DMS114 treated with DMSO at 0.1 percent for 48 hours (cell line): ENCODE measurements at regions not wholly inside any gene's neighbourhood (a gene's known extent, or its start where the extent isn't known, plus 50 kb on each side); places are given as distances from the start of the nearest gene placed in this dataset.
"Not testable (repeated sequence)": the region's sequence is repeated elsewhere in the genome, so short reads cannot be mapped to it uniquely, and the experiment has no call there.

Experiments used
- DNase-seq: peaks from one replicate; lab custom pipeline; 2025; ENCODE audit not compliant: unreplicated experiment; lab: John Stamatoyannopoulos, UW

- not testable (repeated sequence) for DNase-seq
Observed at GRCh38 chr9:33734941-33735835, 60.2 kb upstream of the PRSS3 start.

GRCh38 chr9:33737811-33738606 is 57.4 kb upstream of the PRSS3 start:
- peak; percentile 53 for DNase-seq

- no peak for DNase-seq
Observed at GRCh38 chr9:33739398-33739797, 56.0 kb upstream of the PRSS3 start.

GRCh38 chr9:33740075-33740474 is 55.3 kb upstream of the PRSS3 start:
- no peak for DNase-seq

GRCh38 chr9:33740958-33741357 is 54.4 kb upstream of the PRSS3 start:
- DNase-seq, result not testable (repeated sequence)

GRCh38 chr9:33742051-33742450 is 53.3 kb upstream of the PRSS3 start:
- no peak for DNase-seq

- DNase-seq, result no peak
Observed at GRCh38 chr9:33742519-33742918, 52.8 kb upstream of the PRSS3 start.
